HUES64 (cell line): ENCODE measurements at regions not wholly inside any gene's neighbourhood (a gene's known extent, or its start where the extent isn't known, plus 50 kb on each side); places are given as distances from the start of the nearest gene placed in this dataset.

Experiments
- H3K27ac ChIP-seq: 2 replicates; pipeline ENCODE4 v1.7.0; 2013; ENCODE audit warnings: low read depth, low read length, inconsistent platforms
- H3K27me3 ChIP-seq: 2 replicates; pipeline ENCODE4 v1.6.1; 2013; ENCODE audit warnings: mild to moderate bottlenecking, low read length; ENCODE audit not compliant: insufficient read depth
- H3K36me3 ChIP-seq: 2 replicates; pipeline ENCODE4 v1.6.1; 2013; ENCODE audit warnings: mild to moderate bottlenecking, low read length; ENCODE audit not compliant: insufficient read depth
- H3K4me1 ChIP-seq: 2 replicates; pipeline ENCODE4 v1.6.1; 2013; ENCODE audit warnings: mild to moderate bottlenecking, low read length, moderate library complexity; ENCODE audit not compliant: insufficient read depth
- H3K4me3 ChIP-seq: 2 replicates; pipeline ENCODE4 v1.5.1; 2013; ENCODE audit warnings: mild to moderate bottlenecking, low read length, moderate library complexity
- H3K9ac ChIP-seq: 2 replicates; pipeline ENCODE4 v1.6.1; 2013; ENCODE audit warnings: mild to moderate bottlenecking, low read depth, low read length
- H3K9me3 ChIP-seq: 2 replicates; pipeline ENCODE4 v1.6.1; 2013; ENCODE audit warnings: low read depth, low read length; ENCODE audit not compliant: insufficient read depth
- WGBS: fragments of 150-250, 120-280 bp; methylation state at CpG from one replicate; pipeline ENCODE4 v1.1.7; 2013; ENCODE audit warnings: missing lambda C conversion rate; 5-methylcytosine and 5-hydroxymethylcytosine counted together

- H3K4me1 ChIP-seq, result peaks cover 5% of the 10 kb centered on the region
- H3K27ac ChIP-seq, result no peak overlapping the region
- H3K4me3 ChIP-seq, result no peak overlapping the region
- H3K9ac ChIP-seq, result no peak overlapping the region
- peaks cover 12% of the 10 kb centered on the region for H3K9me3 ChIP-seq
- H3K36me3 ChIP-seq, result no peaks in the 10 kb centered on the region
- 85% methylated on average over 3 of the region's 4 CpGs for WGBS
- H3K27me3 ChIP-seq, result no peaks in the 10 kb centered on the region
Observed at GRCh38 chr7:17460665-17461064, 162.2 kb downstream of the AHR start.

GRCh38 chr7:17462131-17462631 lies 163.7 kb downstream of the AHR start:
- Histone ChIP-seq H3K9me3 (peaks cover 12% of the 10 kb centered on the region), H3K27ac (no peak overlapping the region; the same call in 1 of the 2 replicates), H3K36me3 (no peaks in the 10 kb centered on the region), H3K27me3 (no peaks in the 10 kb centered on the region), H3K4me3 (no peak overlapping the region), H3K9ac (no peak overlapping the region), H3K4me1 (peaks cover 16% of the 10 kb centered on the region)
- 82% methylated on average over 3 of the region's 3 CpGs for WGBS

GRCh38 chr7:17463511-17464085 lies 165.1 kb downstream of the AHR start:
- no peak overlapping the region for H3K9ac ChIP-seq
- no peak overlapping the region for H3K27ac ChIP-seq
- 100% methylated on average over 5 of the region's 5 CpGs for WGBS
- H3K27me3 ChIP-seq, result no peaks in the 10 kb centered on the region
- H3K9me3 ChIP-seq, result peaks cover 10% of the 10 kb centered on the region
- no peaks in the 10 kb centered on the region for H3K36me3 ChIP-seq
- H3K4me3 ChIP-seq, result no peak overlapping the region
- peaks cover 16% of the 10 kb centered on the region for H3K4me1 ChIP-seq

GRCh38 chr7:17466216-17466615 lies 167.8 kb downstream of the AHR start:
- no peak overlapping the region for H3K4me3 ChIP-seq
- no peak overlapping the region for H3K27ac ChIP-seq
- 68% methylated on average over 7 of the region's 7 CpGs for WGBS
- peaks cover 16% of the 10 kb centered on the region for H3K4me1 ChIP-seq
- no peaks in the 10 kb centered on the region for H3K9me3 ChIP-seq
- H3K27me3 ChIP-seq, result no peaks in the 10 kb centered on the region
- no peaks in the 10 kb centered on the region for H3K36me3 ChIP-seq
- H3K9ac ChIP-seq, result 0 out of 2 replicates have a peak overlapping the region, but pooled peaks have one; percentile 14

- H3K36me3 ChIP-seq, result no peaks in the 10 kb centered on the region
- no peaks in the 10 kb centered on the region for H3K27me3 ChIP-seq
- no peak overlapping the region for H3K4me3 ChIP-seq
- no peak overlapping the region for H3K27ac ChIP-seq
- peaks cover 12% of the 10 kb centered on the region for H3K4me1 ChIP-seq
- WGBS, result 97% methylated on average over 4 of the region's 6 CpGs
- H3K9ac ChIP-seq, result no peak overlapping the region
- no peaks in the 10 kb centered on the region for H3K9me3 ChIP-seq
Observed at GRCh38 chr7:17467386-17467945, 169.0 kb downstream of the AHR start.

GRCh38 chr7:17471325-17471724 lies 172.9 kb downstream of the AHR start:
- no peak overlapping the region for H3K4me3 ChIP-seq
- H3K4me1 ChIP-seq, result peaks cover 4% of the 10 kb centered on the region
- H3K9me3 ChIP-seq, result no peaks in the 10 kb centered on the region
- no peaks in the 10 kb centered on the region for H3K27me3 ChIP-seq
- no peak overlapping the region for H3K27ac ChIP-seq
- no peaks in the 10 kb centered on the region for H3K36me3 ChIP-seq
- H3K9ac ChIP-seq, result no peak overlapping the region

- Histone ChIP-seq H3K27me3 (no peaks in the 10 kb centered on the region), H3K4me1 (no peaks in the 10 kb centered on the region), H3K9me3 (no peaks in the 10 kb centered on the region), H3K36me3 (no peaks in the 10 kb centered on the region), H3K27ac (no peak overlapping the region), H3K4me3 (no peak overlapping the region), H3K9ac (no peak overlapping the region)
- 94% methylated on average over 3 of the region's 3 CpGs for WGBS
Observed at GRCh38 chr7:17472518-17472917, 174.1 kb downstream of the AHR start.

- Histone ChIP-seq H3K27ac (no peak overlapping the region), H3K4me3 (no peak overlapping the region), H3K9me3 (no peaks in the 10 kb centered on the region), H3K9ac (no peak overlapping the region), H3K36me3 (no peaks in the 10 kb centered on the region), H3K27me3 (no peaks in the 10 kb centered on the region), H3K4me1 (no peaks in the 10 kb centered on the region)
- 88% methylated on average over 1 of the region's 2 CpGs for WGBS
Observed at GRCh38 chr7:17472939-17473338, 174.5 kb downstream of the AHR start.

GRCh38 chr7:17474724-17475344 lies 176.4 kb downstream of the AHR start:
- Histone ChIP-seq H3K9me3 (no peaks in the 10 kb centered on the region), H3K9ac (no peak overlapping the region), H3K4me3 (no peak overlapping the region), H3K4me1 (no peaks in the 10 kb centered on the region), H3K27me3 (no peaks in the 10 kb centered on the region), H3K36me3 (no peaks in the 10 kb centered on the region), H3K27ac (no peak overlapping the region)
- WGBS, result 88% methylated on average over 13 of the region's 13 CpGs

GRCh38 chr7:17477182-17477581 lies 178.7 kb downstream of the AHR start:
- Histone ChIP-seq H3K27me3 (no peaks in the 10 kb centered on the region), H3K27ac (no peak overlapping the region), H3K9me3 (no peaks in the 10 kb centered on the region), H3K4me3 (no peak overlapping the region), H3K4me1 (no peaks in the 10 kb centered on the region), H3K36me3 (no peaks in the 10 kb centered on the region), H3K9ac (no peak overlapping the region)
- WGBS, result 94% methylated on average over 2 of the region's 2 CpGs

- H3K4me3 ChIP-seq, result no peak overlapping the region
- H3K9me3 ChIP-seq, result no peaks in the 10 kb centered on the region
- 100% methylated on average over 2 of the region's 2 CpGs for WGBS
- H3K27ac ChIP-seq, result no peak overlapping the region
- no peaks in the 10 kb centered on the region for H3K36me3 ChIP-seq
- no peaks in the 10 kb centered on the region for H3K27me3 ChIP-seq
- no peak overlapping the region for H3K9ac ChIP-seq
- H3K4me1 ChIP-seq, result no peaks in the 10 kb centered on the region
Observed at GRCh38 chr7:17481118-17481517, 182.7 kb downstream of the AHR start.
